GM10248 (cell line): ENCODE measurements at regions not wholly inside any gene's neighbourhood (a gene's known extent, or its start where the extent isn't known, plus 50 kb on each side); places are given as distances from the start of the nearest gene placed in this dataset.

Experiments
- CTCF ChIA-PET: fragments of 300-600 bp; sonication (Branson Sonifier 250); formaldehyde crosslinking; extraction: SDS; loops from one replicate; lab custom pipeline; 2021; ENCODE audit warnings: antibody characterized with exemption; lab: Yijun Ruan, JAX
- POLR2A ChIA-PET: fragments of 350-650 bp; sonication (Branson Sonifier 250); formaldehyde crosslinking; extraction: SDS; loops from one replicate; lab custom pipeline; 2020; ENCODE audit warnings: antibody characterized with exemption; lab: Yijun Ruan, JAX
- DNase-seq: peaks from one replicate; pipeline ENCODE4 v3.0.0; 2012; ENCODE audit errors: extremely low spot score
- TF ChIP-seq, protein P1 (sequence below): IDR thresholded peaks from 2 replicates; pipeline ENCODE4 v1.5.1; 2012; ENCODE audit warnings: mild to moderate bottlenecking, low read depth; ENCODE audit errors: extremely low read depth, missing control alignments, control extremely low read depth

DNA sequence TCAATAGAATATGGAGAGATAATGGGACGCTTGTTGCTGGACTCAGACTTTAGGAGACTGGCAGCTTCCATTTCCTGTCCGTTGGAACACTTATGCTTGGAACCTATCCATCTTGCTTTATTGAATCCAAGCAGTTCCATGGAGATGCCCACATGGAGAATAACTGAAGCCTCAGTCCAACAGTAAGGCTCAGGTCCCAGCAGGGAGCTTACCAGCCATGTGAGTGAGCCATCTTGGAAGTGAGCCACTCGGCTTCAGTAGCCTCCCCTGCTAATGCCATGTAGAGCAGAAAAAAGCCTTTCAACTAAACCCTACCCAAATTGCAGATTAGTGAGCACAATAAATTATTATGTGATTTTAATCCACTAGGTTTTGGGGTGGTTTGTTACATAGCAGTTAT lies 538.8 kb upstream of the STXBP6 start:
- TF ChIP-seq, protein P1, sequence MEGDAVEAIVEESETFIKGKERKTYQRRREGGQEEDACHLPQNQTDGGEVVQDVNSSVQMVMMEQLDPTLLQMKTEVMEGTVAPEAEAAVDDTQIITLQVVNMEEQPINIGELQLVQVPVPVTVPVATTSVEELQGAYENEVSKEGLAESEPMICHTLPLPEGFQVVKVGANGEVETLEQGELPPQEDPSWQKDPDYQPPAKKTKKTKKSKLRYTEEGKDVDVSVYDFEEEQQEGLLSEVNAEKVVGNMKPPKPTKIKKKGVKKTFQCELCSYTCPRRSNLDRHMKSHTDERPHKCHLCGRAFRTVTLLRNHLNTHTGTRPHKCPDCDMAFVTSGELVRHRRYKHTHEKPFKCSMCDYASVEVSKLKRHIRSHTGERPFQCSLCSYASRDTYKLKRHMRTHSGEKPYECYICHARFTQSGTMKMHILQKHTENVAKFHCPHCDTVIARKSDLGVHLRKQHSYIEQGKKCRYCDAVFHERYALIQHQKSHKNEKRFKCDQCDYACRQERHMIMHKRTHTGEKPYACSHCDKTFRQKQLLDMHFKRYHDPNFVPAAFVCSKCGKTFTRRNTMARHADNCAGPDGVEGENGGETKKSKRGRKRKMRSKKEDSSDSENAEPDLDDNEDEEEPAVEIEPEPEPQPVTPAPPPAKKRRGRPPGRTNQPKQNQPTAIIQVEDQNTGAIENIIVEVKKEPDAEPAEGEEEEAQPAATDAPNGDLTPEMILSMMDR: no peak
- POLR2A ChIA-PET: no interaction called here
- no peak for DNase-seq
- CTCF ChIA-PET: no interaction called here

DNA sequence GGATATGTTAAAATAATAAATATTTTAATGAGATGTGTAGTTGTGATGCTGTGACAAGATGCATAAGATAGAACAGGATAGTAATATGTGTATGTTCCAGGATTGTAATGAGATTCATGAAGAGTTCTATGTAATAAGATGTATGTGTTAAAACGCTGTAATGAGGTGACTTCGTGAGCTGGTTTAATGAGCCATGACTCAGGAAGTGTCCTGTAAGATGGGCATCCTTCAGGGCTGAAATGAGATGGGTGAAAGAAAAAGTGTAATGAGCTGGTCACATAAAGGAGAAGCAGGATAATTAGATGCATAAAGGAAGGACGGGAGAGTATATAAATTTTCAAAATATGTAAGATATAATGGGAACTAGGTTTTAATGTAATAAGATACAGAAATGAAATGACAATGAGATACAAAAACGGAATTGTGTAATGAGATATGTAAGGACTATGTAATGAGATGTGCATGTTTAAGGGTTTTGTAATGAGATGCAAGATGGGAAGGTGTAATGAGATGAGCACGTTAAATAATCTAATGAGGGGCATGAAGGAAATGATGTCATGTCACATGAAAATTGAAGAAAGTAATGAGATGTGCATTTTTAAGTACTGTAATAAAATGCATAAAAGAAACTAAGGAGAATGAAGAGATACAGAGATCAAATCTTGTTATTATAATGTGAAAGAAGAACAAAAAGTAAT lies 524.8 kb upstream of the STXBP6 start:
- DNase-seq: no peak
- ChIA-PET CTCF (interaction anchor here (1.4 kb wide), 1 partner anchor 10 kb away, joined by 6 read pairs; no protein-coding TSS in a partner anchor), POLR2A (no interaction called here)

DNA sequence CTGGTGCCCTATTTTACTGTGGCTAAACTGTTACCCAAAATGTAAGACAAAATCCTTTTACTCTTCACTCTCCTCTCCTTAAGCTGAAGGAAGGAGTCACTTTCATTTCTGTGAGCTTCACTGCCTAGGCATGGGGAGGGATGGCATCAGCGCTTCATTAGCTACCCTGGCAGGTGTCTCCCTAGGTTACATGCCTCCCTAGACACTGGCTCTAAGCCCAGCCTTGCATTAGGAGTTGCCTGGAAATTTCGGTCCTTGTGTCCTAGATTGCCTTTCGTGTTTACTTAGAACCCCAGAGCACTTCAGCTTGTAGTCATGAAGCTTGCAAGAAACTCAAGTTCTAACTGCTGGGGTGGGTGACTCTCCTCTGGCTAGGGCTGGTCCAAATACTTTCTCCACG lies 520.5 kb upstream of the STXBP6 start:
- TF ChIP-seq, protein P1: no peak
- ChIA-PET POLR2A (no interaction called here), CTCF (interaction anchor here (0.6 kb wide), 1 partner anchor 523 kb away, joined by 3 read pairs; no protein-coding TSS in a partner anchor)
- DNase-seq: no peak

More for the DNA sequence above, 524.8 kb upstream of the STXBP6 start:
- TF ChIP-seq, protein P1: no peak

DNA sequence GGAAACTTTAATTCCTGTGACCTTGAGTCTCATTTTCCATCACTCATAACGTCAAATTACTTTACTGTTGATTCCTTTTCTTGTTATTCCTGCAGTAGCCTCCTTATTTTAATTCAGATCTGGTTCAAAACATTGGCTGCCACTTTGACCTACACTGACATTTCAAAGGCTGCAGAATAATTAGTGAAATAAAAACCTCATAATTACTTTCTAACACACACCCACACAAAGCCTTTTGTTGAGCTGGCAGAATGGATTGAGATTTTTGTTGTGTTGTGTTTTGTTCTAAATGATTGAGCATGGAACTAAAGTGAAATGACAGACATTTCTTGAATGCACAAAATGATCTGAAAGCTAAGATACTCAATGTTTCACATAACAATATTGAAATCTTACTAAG lies 507.5 kb upstream of the STXBP6 start:
- no peak for DNase-seq
- TF ChIP-seq, protein P1: no peak
- ChIA-PET CTCF (no interaction called here), POLR2A (no interaction called here)

DNA sequence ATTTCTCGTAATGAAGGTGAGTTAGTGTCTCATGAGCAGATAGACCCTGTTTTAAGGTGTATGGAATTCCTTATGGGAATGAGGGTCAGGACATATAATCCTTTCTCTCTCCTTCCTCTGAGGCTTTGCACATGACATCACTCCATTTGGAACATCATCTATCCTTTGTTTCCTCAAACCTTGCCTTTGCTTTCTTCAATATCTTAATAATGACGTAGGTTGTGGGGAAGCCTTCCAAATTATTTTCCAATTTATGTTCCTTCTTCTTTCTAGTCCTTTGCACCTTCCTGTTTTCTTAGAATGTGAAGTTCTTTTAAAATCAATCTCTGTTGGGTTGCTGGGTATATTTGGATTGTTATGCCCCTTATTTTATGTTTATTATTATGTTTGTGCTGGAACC lies 502.9 kb upstream of the STXBP6 start:
- TF ChIP-seq, protein P1: no peak
- ChIA-PET CTCF (no interaction called here), POLR2A (no interaction called here)
- no peak for DNase-seq

DNA sequence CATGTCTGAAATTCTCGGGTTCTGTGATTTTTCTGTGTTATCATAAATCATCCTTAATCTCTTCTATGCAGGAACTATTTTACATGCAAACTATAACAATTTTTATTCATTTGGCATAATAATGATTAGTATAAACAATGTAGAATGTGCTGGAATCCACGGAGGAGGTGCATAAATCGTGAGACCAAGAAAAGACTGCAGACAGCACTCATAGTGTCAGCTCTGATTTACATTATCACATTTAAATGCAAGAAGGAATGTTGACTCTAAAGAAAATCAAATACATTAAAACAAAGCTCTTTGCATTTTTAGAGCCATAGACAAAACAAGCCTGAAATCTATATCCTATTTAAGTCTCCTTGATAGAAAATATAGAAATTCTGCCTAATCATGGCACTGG lies 501.7 kb upstream of the STXBP6 start:
- DNase-seq: no peak
- ChIA-PET CTCF (no interaction called here), POLR2A (no interaction called here)
- TF ChIP-seq, protein P1: no peak
